PC-3 (cell line): ENCODE measurements at regions not wholly inside any gene's neighbourhood (a gene's known extent, or its start where the extent isn't known, plus 50 kb on each side); places are given as distances from the start of the nearest gene placed in this dataset.

ENCODE experiments used
- ATAC-seq: fragments of 200-7000 bp; cut with Tn5 transposase; 2 replicates; pipeline ENCODE4 v1.9.1; 2020; ENCODE audit warnings: mild to moderate bottlenecking, moderate library complexity
- BruUV-seq: library from RNA; stranded (reverse); fragments of 400-500 nt; replicated peaks from 2 replicates; lab custom pipeline; 2021; lab: Mats Ljungman, UMichigan
- CTCF ChIA-PET: fragments of 300-600 bp; sonication (Branson Sonifier 250); formaldehyde crosslinking; loops from one replicate; lab custom pipeline; 2022; ENCODE audit warnings: antibody characterized with exemption; lab: Charles Lee
- POLR2A ChIA-PET: fragments of 300-600 bp; sonication (Branson Sonifier 250); formaldehyde crosslinking; loops from one replicate; lab custom pipeline; 2022; ENCODE audit warnings: antibody characterized with exemption; ENCODE audit not compliant: unreplicated experiment; lab: Charles Lee
- DNase-seq: peaks from one replicate; pipeline ENCODE4 v3.0.0-alpha.2; 2015
- H2AFZ ChIP-seq: fragments of 300-600 bp; sonication (generic); 2 replicates; pipeline ENCODE4 v1.6.0; 2016; ENCODE audit warnings: antibody characterized with exemption, low read length
- H3F3A ChIP-seq: fragments of 300-600 bp; sonication (generic); one replicate; pipeline ENCODE4 v1.6.0; 2017; ENCODE audit warnings: antibody characterized with exemption, low read length, control low read depth, mild to moderate bottlenecking; ENCODE audit not compliant: unreplicated experiment
- H3K27ac ChIP-seq: fragments of 300-600 bp; sonication (generic); 2 replicates; pipeline ENCODE4 v1.5.1; 2016; ENCODE audit warnings: mild to moderate bottlenecking, low read length
- H3K27me3 ChIP-seq: fragments of 300-600 bp; sonication (generic); 2 replicates; pipeline ENCODE4 v1.6.1; 2016; ENCODE audit warnings: low read length, mixed read lengths
- H3K36me3 ChIP-seq: fragments of 300-600 bp; sonication (generic); 2 replicates; pipeline ENCODE4 v1.6.1; 2016; ENCODE audit warnings: low read depth, mixed run types, low read length, mixed read lengths
- H3K4me1 ChIP-seq: fragments of 300-600 bp; sonication (generic); 2 replicates; pipeline ENCODE4 v1.5.1; 2016; ENCODE audit warnings: low read length; ENCODE audit not compliant: insufficient read depth
- H3K4me2 ChIP-seq: fragments of 300-600 bp; sonication (generic); 2 replicates; pipeline ENCODE4 v1.6.0; 2016; ENCODE audit warnings: low read length
- H3K4me3 ChIP-seq: fragments of 300-600 bp; sonication (generic); 2 replicates; pipeline ENCODE4 v1.5.1; 2016; ENCODE audit warnings: mild to moderate bottlenecking, low read length, mixed read lengths
- H3K79me2 ChIP-seq: fragments of 300-600 bp; sonication (generic); 2 replicates; pipeline ENCODE4 v1.6.1; 2017; ENCODE audit warnings: low read length, mixed read lengths
- H3K9ac ChIP-seq: fragments of 300-600 bp; sonication (generic); 2 replicates; pipeline ENCODE4 v1.6.0; 2016; ENCODE audit warnings: mild to moderate bottlenecking, low read length
- H3K9me2 ChIP-seq: fragments of 300-600 bp; sonication (generic); replicated peaks from 2 replicates; pipeline ENCODE4 v1.6.1; 2016; ENCODE audit warnings: mixed run types, low read length, mixed read lengths
- H3K9me3 ChIP-seq: fragments of 300-600 bp; sonication (generic); 2 replicates; pipeline ENCODE4 v1.6.1; 2016; ENCODE audit warnings: low read length, mixed read lengths
- H4K20me1 ChIP-seq: fragments of 300-600 bp; sonication (generic); 2 replicates; pipeline ENCODE4 v1.6.1; 2016; ENCODE audit warnings: low read length, mixed read lengths
- EZH2 ChIP-seq: fragments of 300-600 bp; sonication (generic); IDR thresholded peaks from one replicate; pipeline ENCODE4 v1.6.1; 2017; ENCODE audit warnings: antibody characterized with exemption, mild to moderate bottlenecking, low read length; ENCODE audit not compliant: unreplicated experiment
- EZH2phosphoT487 ChIP-seq: fragments of 300-600 bp; sonication (generic); IDR thresholded peaks from 2 replicates; pipeline ENCODE4 v1.6.1; 2018; ENCODE audit warnings: mild to moderate bottlenecking, antibody characterized with exemption, low read length, borderline replicate concordance
- intact Hi-C: fragments of 100-400 bp; cut with micrococcal nuclease; formaldehyde crosslinking; loops from 2 replicates; pipeline ENCODE4 v1.9.0; 2023
- TF ChIP-seq, protein P1 (sequence below): fragments of 300-600 bp; sonication (generic); conservative IDR thresholded peaks from 2 replicates; pipeline ENCODE4 v1.5.1; 2017; ENCODE audit warnings: antibody characterized with exemption, low read depth, mild to moderate bottlenecking, low read length

DNA sequence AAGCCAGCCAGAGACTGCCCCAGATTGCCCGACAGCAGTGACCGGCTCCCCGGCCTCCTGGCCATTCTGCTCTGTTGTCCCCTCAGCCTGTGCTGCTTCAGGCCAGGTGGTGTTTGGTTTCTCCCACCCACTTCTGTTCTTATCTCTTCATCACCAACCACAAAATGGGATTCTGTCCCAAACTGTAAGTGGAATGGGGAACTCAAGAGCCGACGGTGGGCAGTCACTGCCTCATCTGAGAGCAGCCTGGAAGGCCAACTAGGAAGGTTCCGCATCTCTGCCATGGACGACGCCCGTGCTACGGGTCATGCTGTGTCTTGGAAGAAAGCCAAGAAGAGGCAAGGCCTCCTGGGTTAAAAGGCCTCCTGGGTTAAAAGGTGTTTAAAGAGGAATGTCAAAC lies 219.0 kb upstream of the PIK3R1 start:
- intact Hi-C loops = no loop called here

DNA sequence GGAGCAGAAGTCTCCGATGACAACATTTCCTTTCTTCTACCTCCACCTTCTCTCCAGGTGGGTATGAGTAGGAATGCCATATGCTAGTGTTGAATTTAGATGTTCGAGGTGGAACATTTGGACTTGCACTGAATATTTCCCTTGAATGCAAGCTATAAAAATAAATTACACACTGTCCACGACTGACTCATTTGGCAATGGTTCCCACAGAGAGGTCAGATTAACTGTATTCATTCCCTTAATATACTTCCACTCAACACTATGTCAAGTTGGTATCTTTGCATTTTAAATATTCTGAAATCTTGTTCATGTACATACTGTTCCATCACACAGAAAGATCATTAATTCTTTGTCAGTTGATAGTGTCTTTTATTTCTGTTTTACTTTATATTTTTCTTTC lies 222.6 kb upstream of the PIK3R1 start:
- Histone ChIP-seq H3K9me2 (no peaks in the 10 kb centered on the region), H3K79me2 (no peaks in the 10 kb centered on the region), H4K20me1 (no peaks in the 10 kb centered on the region), H3K4me3 (no peak overlapping the region), H3K36me3 (no peaks in the 10 kb centered on the region), H3K27ac (no peak overlapping the region), H3K4me2 (no peak overlapping the region), H3F3A (no peaks in the 10 kb centered on the region), H3K9me3 (no peaks in the 10 kb centered on the region), H2AFZ (no peak overlapping the region), H3K9ac (no peak overlapping the region), H3K4me1 (no peaks in the 10 kb centered on the region), H3K27me3 (no peaks in the 10 kb centered on the region)
- no peak for ATAC-seq
- no peak for DNase-seq
- BruUV-seq = no TSS peak
- ChIA-PET CTCF (no interaction called here), POLR2A (no interaction called here)
- TF ChIP-seq EZH2 = no peak
- TF ChIP-seq, protein P1, sequence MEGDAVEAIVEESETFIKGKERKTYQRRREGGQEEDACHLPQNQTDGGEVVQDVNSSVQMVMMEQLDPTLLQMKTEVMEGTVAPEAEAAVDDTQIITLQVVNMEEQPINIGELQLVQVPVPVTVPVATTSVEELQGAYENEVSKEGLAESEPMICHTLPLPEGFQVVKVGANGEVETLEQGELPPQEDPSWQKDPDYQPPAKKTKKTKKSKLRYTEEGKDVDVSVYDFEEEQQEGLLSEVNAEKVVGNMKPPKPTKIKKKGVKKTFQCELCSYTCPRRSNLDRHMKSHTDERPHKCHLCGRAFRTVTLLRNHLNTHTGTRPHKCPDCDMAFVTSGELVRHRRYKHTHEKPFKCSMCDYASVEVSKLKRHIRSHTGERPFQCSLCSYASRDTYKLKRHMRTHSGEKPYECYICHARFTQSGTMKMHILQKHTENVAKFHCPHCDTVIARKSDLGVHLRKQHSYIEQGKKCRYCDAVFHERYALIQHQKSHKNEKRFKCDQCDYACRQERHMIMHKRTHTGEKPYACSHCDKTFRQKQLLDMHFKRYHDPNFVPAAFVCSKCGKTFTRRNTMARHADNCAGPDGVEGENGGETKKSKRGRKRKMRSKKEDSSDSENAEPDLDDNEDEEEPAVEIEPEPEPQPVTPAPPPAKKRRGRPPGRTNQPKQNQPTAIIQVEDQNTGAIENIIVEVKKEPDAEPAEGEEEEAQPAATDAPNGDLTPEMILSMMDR = no peak
- no peak for TF ChIP-seq EZH2phosphoT487
- intact Hi-C loops = no loop called here

More for the DNA sequence above, 219.0 kb upstream of the PIK3R1 start:
- H3K27me3 ChIP-seq = no peaks in the 10 kb centered on the region
- no peak overlapping the region for H3K27ac ChIP-seq
- no peaks in the 10 kb centered on the region for H3K36me3 ChIP-seq
- H3K9me3 ChIP-seq = no peaks in the 10 kb centered on the region
- no peaks in the 10 kb centered on the region for H3K4me1 ChIP-seq
- DNase-seq (no peak), ATAC-seq (no peak)
- no peak overlapping the region for H3K4me3 ChIP-seq
- no peak overlapping the region for H3K9ac ChIP-seq
- H3K4me2 ChIP-seq = no peak overlapping the region
- H3K9me2 ChIP-seq = no peaks in the 10 kb centered on the region
- no peaks in the 10 kb centered on the region for H3K79me2 ChIP-seq
- no peaks in the 10 kb centered on the region for H3F3A ChIP-seq
- no peaks in the 10 kb centered on the region for H4K20me1 ChIP-seq
- ChIA-PET POLR2A (no interaction called here), CTCF (no interaction called here)
- no TSS peak for BruUV-seq
- no peak for TF ChIP-seq EZH2
- TF ChIP-seq, protein P1 = no peak
- TF ChIP-seq EZH2phosphoT487 = no peak
- H2AFZ ChIP-seq = no peak overlapping the region

DNA sequence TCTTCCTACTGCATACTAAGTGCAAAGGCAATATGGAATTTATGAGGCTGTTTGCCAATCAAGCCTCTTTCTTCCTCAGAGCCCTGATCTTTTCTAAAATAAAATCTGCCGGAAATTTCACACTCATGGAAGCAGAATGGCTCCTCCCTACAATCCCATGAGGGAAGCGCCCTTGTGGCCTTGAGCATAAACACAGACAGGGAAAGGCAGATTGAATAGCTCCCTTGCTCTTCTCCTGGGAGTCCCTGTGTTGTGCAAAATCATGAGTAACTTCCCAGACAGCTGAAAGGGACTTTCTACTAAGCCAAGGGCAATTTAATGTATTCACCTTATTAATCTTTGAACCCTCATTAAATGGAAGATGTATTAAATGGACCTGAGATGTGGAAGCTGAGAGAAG lies 226.1 kb upstream of the PIK3R1 start:
- H3K4me2 ChIP-seq = no peak overlapping the region
- H3K9me2 ChIP-seq = no peaks in the 10 kb centered on the region
- BruUV-seq = no TSS peak
- no peak for DNase-seq
- H3K36me3 ChIP-seq = no peaks in the 10 kb centered on the region
- H3K79me2 ChIP-seq = no peaks in the 10 kb centered on the region
- H3F3A ChIP-seq = no peaks in the 10 kb centered on the region
- POLR2A ChIA-PET = no interaction called here
- ATAC-seq = no peak
- no peak overlapping the region for H3K4me3 ChIP-seq
- H2AFZ ChIP-seq = no peak overlapping the region
- no peaks in the 10 kb centered on the region for H4K20me1 ChIP-seq
- H3K27ac ChIP-seq = no peak overlapping the region
- TF ChIP-seq, protein P1 = no peak
- no peak for TF ChIP-seq EZH2
- no peak for TF ChIP-seq EZH2phosphoT487
- no peaks in the 10 kb centered on the region for H3K27me3 ChIP-seq
- intact Hi-C loops = no loop called here
- H3K9ac ChIP-seq = no peak overlapping the region
- CTCF ChIA-PET = no interaction called here
- H3K9me3 ChIP-seq = no peaks in the 10 kb centered on the region
- H3K4me1 ChIP-seq = no peaks in the 10 kb centered on the region
